Gastrocnemius medialis (tissue), 4 donors: ENCODE measurements at regions not wholly inside any gene's neighbourhood (a gene's known extent, or its start where the extent isn't known, plus 50 kb on each side); places are given as distances from the start of the nearest gene placed in this dataset.

Experiments used
- ATAC-seq, 2 donors: fragments of 150-250 bp; one replicate each; pipeline ENCODE4 v1.9.1; 2016
- DNase-seq, 2 donors: peaks; one replicate each; pipeline ENCODE4 v3.0.0-alpha.2; 2019
- H3K27ac ChIP-seq, 4 donors: fragments of 200-600 bp; sonication (generic); 1 replicate in 1 of 4; 2 replicates in 3 of 4; pipeline ENCODE4 v1.5.1; 2016 to 2018; ENCODE audit warnings: mild to moderate bottlenecking in 2 of 4, moderate library complexity in 1 of 4
- H3K27me3 ChIP-seq, 3 donors: fragments of 200-600 bp; sonication (generic) in 2 of 3; 1 replicate in 1 of 3; 2 replicates in 2 of 3; pipeline versions ENCODE4 v1.5.1 to v1.6.0; 2016 to 2019; ENCODE audit warnings: mild to moderate bottlenecking in 1 of 3, moderate library complexity in 1 of 3
- H3K36me3 ChIP-seq, 2 donors: fragments of 200-600 bp; sonication (generic) in 1 of 2; one replicate each; pipeline ENCODE4 v1.5.1; 2017 to 2018
- H3K4me1 ChIP-seq, 2 donors: fragments of 200-600 bp; sonication (generic) in 1 of 2; one replicate each; pipeline ENCODE4 v1.5.1; 2016 to 2017; ENCODE audit warnings: mild to moderate bottlenecking in 2 of 2
- H3K4me3 ChIP-seq, 4 donors: fragments of 200-600 bp; sonication (generic) in 3 of 4; 1 replicate in 1 of 4; 2 replicates in 3 of 4; pipeline ENCODE4 v1.5.1; 2016 to 2019; ENCODE audit warnings: mild to moderate bottlenecking in 2 of 4
- H3K9me3 ChIP-seq, 3 donors: fragments of 200-600 bp; sonication (generic) in 2 of 3; 1 replicate in 1 of 3; 2 replicates in 2 of 3; pipeline ENCODE4 v1.5.1; 2016 to 2019
- POLR2A ChIP-seq, 2 donors: fragments of 450-650 bp; IDR thresholded peaks; one replicate each; pipeline ENCODE4 v1.6.1; 2017; ENCODE audit warnings: antibody characterized with exemption in 2 of 2, mild to moderate bottlenecking in 2 of 2, moderate library complexity in 2 of 2
- in situ Hi-C, 4 donors: fragments of 200-750 bp; cut with MboI; loops; one replicate each; pipeline versions ENCODE4 v1.15.0 to v1.8.0; 2017; ENCODE audit warnings: low sequenced_read_pairs in 4 of 4
- intact Hi-C: fragments of 100-400 bp; cut with DNase I; formaldehyde crosslinking; loops from one replicate; pipeline ENCODE4 v1.15.1; 2023; ENCODE audit warnings: low total_unique reads
- TF ChIP-seq, protein P1 (sequence below), 5 experiments: fragments of 450-650 bp in 3 of 5; fragments of 200-600 bp in 2 of 5; sonication (generic) in 2 of 5; IDR thresholded peaks in 4 of 5; conservative IDR thresholded peaks in 1 of 5; 1 replicate in 4 of 5; 2 replicates in 1 of 5; pipeline ENCODE4 v1.5.1; 2016 to 2019; ENCODE audit warnings: antibody characterized with exemption in 5 of 5, mild to moderate bottlenecking in 3 of 5, moderate library complexity in 3 of 5

GRCh38 chr6:11292594-11293236 is 60.2 kb upstream of the NEDD9 start:
- Histone ChIP-seq H3K4me1 (no peaks in the 10 kb centered on the region), H3K4me3 (no peak overlapping the region), H3K27me3 (no peaks in the 10 kb centered on the region), H3K9me3 (peaks cover 0 to 6% (median 0%) of the 10 kb centered on the region in 3 donors), H3K27ac (no peak overlapping the region), H3K36me3 (no peaks in the 10 kb centered on the region)
- TF ChIP-seq, protein P1, sequence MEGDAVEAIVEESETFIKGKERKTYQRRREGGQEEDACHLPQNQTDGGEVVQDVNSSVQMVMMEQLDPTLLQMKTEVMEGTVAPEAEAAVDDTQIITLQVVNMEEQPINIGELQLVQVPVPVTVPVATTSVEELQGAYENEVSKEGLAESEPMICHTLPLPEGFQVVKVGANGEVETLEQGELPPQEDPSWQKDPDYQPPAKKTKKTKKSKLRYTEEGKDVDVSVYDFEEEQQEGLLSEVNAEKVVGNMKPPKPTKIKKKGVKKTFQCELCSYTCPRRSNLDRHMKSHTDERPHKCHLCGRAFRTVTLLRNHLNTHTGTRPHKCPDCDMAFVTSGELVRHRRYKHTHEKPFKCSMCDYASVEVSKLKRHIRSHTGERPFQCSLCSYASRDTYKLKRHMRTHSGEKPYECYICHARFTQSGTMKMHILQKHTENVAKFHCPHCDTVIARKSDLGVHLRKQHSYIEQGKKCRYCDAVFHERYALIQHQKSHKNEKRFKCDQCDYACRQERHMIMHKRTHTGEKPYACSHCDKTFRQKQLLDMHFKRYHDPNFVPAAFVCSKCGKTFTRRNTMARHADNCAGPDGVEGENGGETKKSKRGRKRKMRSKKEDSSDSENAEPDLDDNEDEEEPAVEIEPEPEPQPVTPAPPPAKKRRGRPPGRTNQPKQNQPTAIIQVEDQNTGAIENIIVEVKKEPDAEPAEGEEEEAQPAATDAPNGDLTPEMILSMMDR (IDR thresholded peaks at IDR 0.05 in 4 of 5, conservative IDR thresholded peaks at IDR 0.05 in 1 of 5): no peak
- no peak for TF ChIP-seq POLR2A (IDR thresholded peaks at IDR 0.05)
- in situ Hi-C loops: no loop called here
- ATAC-seq (no peak), DNase-seq (no peak)
- intact Hi-C loops: no loop called here

DNA sequence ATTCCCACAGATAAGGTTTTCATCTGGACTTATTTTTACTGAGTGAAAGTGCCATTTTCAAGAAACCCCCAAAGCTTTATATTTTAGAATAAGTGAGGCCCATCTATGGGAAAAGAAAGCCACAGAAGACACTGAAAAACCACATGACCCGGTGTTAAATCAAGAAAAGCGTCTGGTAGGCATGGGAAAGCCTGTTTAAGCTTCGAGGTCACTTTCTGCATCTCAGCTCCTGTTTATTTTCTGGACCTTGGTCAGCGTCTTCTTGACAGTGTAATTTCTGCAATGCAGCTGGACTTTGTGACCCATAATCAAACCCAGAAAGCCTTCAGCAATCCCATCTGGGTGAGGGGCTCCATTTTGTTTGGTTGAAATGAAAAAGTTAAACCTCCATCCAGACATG is 59.6 kb upstream of the NEDD9 start:
- no peak for TF ChIP-seq POLR2A (IDR thresholded peaks at IDR 0.05)
- TF ChIP-seq, protein P1 (IDR thresholded peaks at IDR 0.05 in 4 of 5, conservative IDR thresholded peaks at IDR 0.05 in 1 of 5): no peak
- in situ Hi-C loops (no loop called here), intact Hi-C loops (no loop called here)
- Histone ChIP-seq H3K36me3 (no peaks in the 10 kb centered on the region), H3K4me3 (no peak overlapping the region), H3K27ac (no peak overlapping the region), H3K9me3 (peaks cover 0 to 6% (median 0%) of the 10 kb centered on the region in 3 donors), H3K27me3 (no peaks in the 10 kb centered on the region), H3K4me1 (no peaks in the 10 kb centered on the region)
- DNase-seq (no peak), ATAC-seq (no peak)

DNA sequence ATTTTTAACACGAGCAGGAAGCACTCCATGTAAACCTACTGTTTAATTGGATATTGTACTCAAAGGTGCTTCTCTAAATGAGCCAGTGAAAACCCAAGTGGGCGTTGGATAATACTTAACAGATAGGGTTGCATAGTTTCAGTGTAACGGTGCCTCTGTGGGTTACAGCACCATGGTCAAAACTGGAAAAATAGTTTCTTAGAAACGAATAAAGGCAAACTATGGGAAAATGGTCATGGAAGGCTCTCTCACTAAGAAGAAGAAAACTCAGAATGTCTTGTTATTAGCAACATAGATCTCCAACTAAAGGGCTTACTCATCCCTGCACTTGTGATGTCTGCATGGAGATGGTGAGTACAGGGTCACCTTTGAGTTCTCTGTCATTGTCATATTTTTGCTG is 59.1 kb upstream of the NEDD9 start:
- in situ Hi-C loops: no loop called here
- ATAC-seq (no peak), DNase-seq (no peak)
- intact Hi-C loops: no loop called here
- TF ChIP-seq, protein P1 (IDR thresholded peaks at IDR 0.05 in 4 of 5, conservative IDR thresholded peaks at IDR 0.05 in 1 of 5): no peak
- TF ChIP-seq POLR2A (IDR thresholded peaks at IDR 0.05): no peak
- no peak overlapping the region for H3K27ac ChIP-seq
- no peaks in the 10 kb centered on the region for H3K36me3 ChIP-seq
- no peak overlapping the region for H3K4me3 ChIP-seq
- no peaks in the 10 kb centered on the region for H3K27me3 ChIP-seq
- H3K9me3 ChIP-seq: peaks cover 0 to 6% (median 0%) of the 10 kb centered on the region in 3 donors
- H3K4me1 ChIP-seq: no peaks in the 10 kb centered on the region

- in situ Hi-C loops (no loop called here), intact Hi-C loops (no loop called here)
- H3K27me3 ChIP-seq: no peaks in the 10 kb centered on the region
- no peaks in the 10 kb centered on the region for H3K36me3 ChIP-seq
- TF ChIP-seq, protein P1 (IDR thresholded peaks at IDR 0.05 in 4 of 5, conservative IDR thresholded peaks at IDR 0.05 in 1 of 5): no peak
- no peak for TF ChIP-seq POLR2A (IDR thresholded peaks at IDR 0.05)
- H3K4me3 ChIP-seq: no peak overlapping the region
- no peaks in the 10 kb centered on the region for H3K9me3 ChIP-seq
- DNase-seq (no peak), ATAC-seq (no peak)
- H3K27ac ChIP-seq: no peak overlapping the region
- H3K4me1 ChIP-seq: no peaks in the 10 kb centered on the region
These were observed 57.6 kb upstream of the NEDD9 start for GRCh38 chr6:11290027-11290426.

DNA sequence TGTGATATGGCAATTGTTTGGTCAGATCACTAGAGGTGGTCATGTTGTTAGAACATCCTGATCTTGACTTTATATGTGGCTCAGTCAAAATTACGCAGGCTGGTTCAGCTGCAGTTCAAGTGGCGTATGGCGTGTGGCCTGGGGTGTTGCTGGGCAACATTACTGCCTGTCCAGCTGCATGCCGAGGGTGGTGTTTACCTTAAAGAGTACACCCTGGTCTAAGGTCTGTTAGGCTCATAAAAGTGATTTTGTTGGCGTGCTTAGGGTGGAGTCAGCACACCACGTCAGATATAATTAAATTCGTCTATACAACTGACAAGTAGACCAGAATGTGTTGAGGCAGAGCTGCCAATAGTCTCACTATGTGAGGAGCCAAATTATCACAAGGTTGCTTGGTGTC is 55.6 kb upstream of the NEDD9 start:
- no peaks in the 10 kb centered on the region for H3K4me1 ChIP-seq
- TF ChIP-seq, protein P1 (IDR thresholded peaks at IDR 0.05 in 4 of 5, conservative IDR thresholded peaks at IDR 0.05 in 1 of 5): no peak
- TF ChIP-seq POLR2A (IDR thresholded peaks at IDR 0.05): no peak
- no peak for ATAC-seq
- no peaks in the 10 kb centered on the region for H3K9me3 ChIP-seq
- no peak overlapping the region for H3K27ac ChIP-seq
- no peaks in the 10 kb centered on the region for H3K27me3 ChIP-seq
- no peak for DNase-seq
- no peak overlapping the region for H3K4me3 ChIP-seq
- in situ Hi-C loops (no loop called here), intact Hi-C loops (no loop called here)
- H3K36me3 ChIP-seq: no peaks in the 10 kb centered on the region
